ENCODE measurements at regions not wholly inside any gene's neighbourhood (a gene's known extent, or its start where the extent isn't known, plus 50 kb on each side); places are given as distances from the start of the nearest gene placed in this dataset.
"Not testable (repeated sequence)": the region's sequence is repeated elsewhere in the genome, so short reads cannot be mapped to it uniquely, and the experiment has no call there.

DNA sequence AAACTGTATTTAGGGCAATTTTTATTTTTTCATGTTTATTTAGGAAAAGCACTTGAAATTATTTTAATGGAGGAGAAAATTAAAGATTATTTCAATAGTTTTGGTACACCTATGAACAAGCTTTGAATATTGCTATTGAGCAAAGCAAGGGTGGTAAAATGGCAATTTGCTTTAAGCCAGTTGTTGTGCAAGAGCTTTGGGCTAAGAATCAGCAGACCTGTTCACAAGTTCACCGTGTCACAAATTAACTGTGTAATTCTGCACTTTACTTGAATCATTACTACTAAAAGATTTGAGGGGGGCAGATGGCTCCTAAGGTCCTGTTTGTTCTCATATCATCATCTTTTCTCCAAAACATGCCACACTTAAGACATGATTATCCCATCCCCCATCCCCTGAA lies 238.9 kb upstream of the GBE1 start:
- no peak for DNase-seq (ENCODE audit: low read depth)
- H3K4me3 ChIP-seq (ENCODE audit: low read depth, low read length), result no peak overlapping the region
- TF ChIP-seq, protein P1, sequence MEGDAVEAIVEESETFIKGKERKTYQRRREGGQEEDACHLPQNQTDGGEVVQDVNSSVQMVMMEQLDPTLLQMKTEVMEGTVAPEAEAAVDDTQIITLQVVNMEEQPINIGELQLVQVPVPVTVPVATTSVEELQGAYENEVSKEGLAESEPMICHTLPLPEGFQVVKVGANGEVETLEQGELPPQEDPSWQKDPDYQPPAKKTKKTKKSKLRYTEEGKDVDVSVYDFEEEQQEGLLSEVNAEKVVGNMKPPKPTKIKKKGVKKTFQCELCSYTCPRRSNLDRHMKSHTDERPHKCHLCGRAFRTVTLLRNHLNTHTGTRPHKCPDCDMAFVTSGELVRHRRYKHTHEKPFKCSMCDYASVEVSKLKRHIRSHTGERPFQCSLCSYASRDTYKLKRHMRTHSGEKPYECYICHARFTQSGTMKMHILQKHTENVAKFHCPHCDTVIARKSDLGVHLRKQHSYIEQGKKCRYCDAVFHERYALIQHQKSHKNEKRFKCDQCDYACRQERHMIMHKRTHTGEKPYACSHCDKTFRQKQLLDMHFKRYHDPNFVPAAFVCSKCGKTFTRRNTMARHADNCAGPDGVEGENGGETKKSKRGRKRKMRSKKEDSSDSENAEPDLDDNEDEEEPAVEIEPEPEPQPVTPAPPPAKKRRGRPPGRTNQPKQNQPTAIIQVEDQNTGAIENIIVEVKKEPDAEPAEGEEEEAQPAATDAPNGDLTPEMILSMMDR (IDR thresholded peaks at IDR 0.05; ENCODE audit: low read depth, low read length, missing control alignments), result no peak

DNA sequence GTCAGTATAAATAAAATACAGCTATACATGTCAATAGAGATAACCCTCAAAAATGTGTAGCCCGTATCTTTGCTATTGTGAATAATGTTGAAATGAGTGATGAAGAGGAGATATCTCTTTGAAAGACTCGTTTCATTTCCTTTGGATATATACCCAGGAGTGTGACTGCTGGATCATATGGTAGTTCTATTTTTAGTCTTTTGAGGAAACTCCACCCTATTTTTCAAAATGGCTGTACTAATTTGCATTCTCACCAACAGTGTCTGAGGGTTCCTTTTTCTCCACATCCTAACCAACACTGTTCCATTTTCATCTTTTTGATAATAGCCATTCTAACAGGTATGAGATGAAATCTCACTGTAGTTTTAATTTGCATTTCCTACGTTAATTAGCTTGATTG lies 237.5 kb upstream of the GBE1 start:
- no peak for DNase-seq (ENCODE audit: low read depth)
- no peak overlapping the region for H3K4me3 ChIP-seq (ENCODE audit: low read depth, low read length)
- TF ChIP-seq, protein P1 (IDR thresholded peaks at IDR 0.05; ENCODE audit: low read depth, low read length, missing control alignments), result no peak

DNA sequence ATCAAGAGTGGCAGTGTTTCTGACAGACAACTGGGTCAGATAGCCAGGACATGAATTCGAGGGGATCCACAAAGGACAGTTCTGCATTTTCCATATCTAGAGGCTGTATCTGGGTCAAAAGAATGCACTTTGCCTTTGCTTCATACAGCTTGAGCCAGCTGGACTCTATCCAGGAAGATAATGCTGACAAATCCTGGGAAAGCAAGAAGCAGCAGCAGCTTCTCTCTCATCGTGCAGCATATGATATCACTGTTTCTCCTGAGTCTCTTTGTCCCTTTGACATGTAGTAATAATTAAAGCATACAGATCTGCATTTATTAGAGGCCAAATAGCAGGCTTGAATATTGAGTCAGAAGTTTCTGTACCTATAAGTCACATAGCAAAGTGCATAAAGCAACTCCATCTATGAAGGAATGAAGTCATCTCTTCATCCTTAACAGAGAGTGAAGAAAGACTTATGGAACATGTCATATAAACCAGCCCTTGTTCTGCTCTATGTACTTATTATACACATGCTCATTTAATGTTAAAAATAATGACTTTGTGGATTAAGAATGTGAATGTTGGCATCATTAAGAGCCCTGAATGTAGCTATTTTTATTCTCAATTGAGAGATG lies 236.8 kb upstream of the GBE1 start:
- TF ChIP-seq, protein P1 (IDR thresholded peaks at IDR 0.05; ENCODE audit: low read depth, low read length, missing control alignments), result no peak
- H3K4me3 ChIP-seq (ENCODE audit: low read depth, low read length), result no peak overlapping the region
- no peak for DNase-seq (ENCODE audit: low read depth)

DNA sequence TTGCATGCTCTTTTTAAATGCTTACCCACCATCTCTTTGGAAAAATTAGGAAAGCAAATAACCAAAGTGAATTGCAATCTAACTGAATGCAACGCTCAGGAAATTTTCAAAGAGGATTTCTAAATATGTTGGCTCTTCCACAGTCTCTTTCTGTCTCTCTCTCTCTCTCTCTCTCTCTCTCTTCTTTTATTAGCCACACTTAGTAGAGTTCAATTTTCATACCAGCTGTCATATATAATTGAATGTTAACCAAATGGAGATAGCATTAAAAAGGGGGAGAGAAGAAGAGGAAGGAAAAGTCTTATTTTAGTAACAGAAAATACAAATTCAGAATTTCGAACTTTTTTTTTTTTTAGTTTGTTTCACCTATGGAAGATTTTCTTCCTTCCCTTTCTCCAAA lies 235.9 kb upstream of the GBE1 start:
- TF ChIP-seq, protein P1 (IDR thresholded peaks at IDR 0.05; ENCODE audit: low read depth, low read length, missing control alignments), result no peak
- no peak for DNase-seq (ENCODE audit: low read depth)
- H3K4me3 ChIP-seq (ENCODE audit: low read depth, low read length), result no peak overlapping the region

DNA sequence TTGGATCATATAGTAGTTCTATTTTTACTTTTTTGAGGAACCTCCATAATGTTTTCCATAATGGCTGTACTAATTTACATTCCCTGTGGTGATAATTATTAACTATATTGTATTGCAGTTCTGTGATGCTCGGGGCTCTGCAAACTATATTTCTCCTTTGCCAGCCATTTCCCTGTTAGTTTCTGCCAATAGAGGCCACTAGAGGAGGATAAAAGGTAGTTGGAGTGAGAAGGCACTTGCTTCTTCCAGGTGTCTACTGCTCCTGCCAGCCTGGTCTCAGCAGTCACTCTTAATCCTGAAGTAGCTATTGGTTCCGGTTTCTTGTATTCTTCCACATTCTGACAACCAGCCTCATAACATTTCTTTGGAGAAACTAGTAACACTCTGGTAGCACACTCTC lies 233.9 kb upstream of the GBE1 start:
- TF ChIP-seq, protein P1 (IDR thresholded peaks at IDR 0.05; ENCODE audit: low read depth, low read length, missing control alignments), result no peak
- no peak for DNase-seq (ENCODE audit: low read depth)
- no peak overlapping the region for H3K4me3 ChIP-seq (ENCODE audit: low read depth, low read length)

DNA sequence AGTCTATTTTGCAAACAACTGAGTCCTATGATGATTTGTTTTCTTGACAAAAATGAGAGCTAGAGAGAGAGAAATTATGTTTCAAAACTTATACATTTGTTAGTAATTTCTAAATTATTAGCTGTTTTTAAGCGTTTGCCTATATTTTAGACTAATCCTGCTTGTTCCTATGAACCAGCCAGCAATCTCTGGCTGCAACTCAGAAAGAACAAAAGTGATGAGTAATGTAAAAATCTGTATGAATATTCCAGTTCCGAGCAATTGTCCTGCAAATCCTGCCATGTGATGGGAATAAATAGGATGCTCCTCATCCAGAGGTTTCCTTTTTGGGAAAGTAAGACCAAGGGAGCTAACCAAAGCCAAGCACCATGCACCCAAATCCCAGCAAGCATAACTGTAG lies 228.3 kb upstream of the GBE1 start:
- DNase-seq (ENCODE audit: low read depth), result no peak
- TF ChIP-seq, protein P1 (IDR thresholded peaks at IDR 0.05; ENCODE audit: low read depth, low read length, missing control alignments), result no peak
- no peak overlapping the region for H3K4me3 ChIP-seq (ENCODE audit: low read depth, low read length)

DNA sequence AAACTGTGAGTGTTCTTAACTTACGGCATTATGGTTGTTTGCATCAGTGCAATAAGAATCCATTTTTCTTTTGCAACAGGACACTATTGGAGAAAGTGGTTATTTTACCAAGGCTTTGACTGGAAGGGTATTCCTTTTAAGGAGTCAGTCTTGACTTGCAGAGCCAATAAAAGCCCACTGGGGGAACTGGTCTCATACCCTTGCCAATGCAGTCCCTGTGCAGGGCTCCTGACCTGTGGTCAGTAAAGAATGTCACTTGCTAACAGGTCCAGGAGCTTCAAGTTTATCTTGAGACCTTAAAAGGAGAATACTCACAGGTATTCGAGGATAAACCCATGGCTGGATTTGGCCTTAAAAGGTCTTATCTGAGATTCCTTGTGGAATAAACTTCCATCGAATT lies 227.8 kb upstream of the GBE1 start:
- TF ChIP-seq, protein P1 (IDR thresholded peaks at IDR 0.05; ENCODE audit: low read depth, low read length, missing control alignments), result no peak
- H3K4me3 ChIP-seq (ENCODE audit: low read depth, low read length), result no peak overlapping the region
- DNase-seq (ENCODE audit: low read depth), result no peak

DNA sequence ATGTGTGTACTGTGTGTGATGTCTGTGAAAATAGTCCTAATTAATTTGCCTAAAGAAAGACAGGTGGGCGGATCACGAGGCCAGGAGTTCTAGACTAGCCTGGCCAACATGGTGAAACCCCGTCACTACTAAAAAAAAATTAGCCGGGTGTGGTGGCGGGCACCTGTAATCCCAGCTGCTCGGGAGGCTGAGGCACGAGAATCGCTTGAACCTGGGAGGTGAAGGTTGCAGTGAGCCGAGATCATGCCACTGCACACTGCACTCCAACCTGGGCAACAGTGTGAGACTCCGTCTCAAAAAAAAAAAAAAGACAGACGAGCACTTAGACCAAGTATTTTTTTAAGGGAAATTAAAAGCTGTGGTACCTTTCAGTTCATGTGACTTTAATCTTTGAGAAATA lies 226.0 kb upstream of the GBE1 start:
- H3K4me3 ChIP-seq (ENCODE audit: low read depth, low read length); DNase-seq (ENCODE audit: low read depth): not testable (repeated sequence)

All from GM12864 (cell line).